22Rv1 (cell line): ENCODE measurements at regions not wholly inside any gene's neighbourhood (a gene's known extent, or its start where the extent isn't known, plus 50 kb on each side); places are given as distances from the start of the nearest gene placed in this dataset.

Experiments used
- H3K27ac ChIP-seq: fragments of 450-650 bp; 2 replicates; pipeline ENCODE4 v1.5.1; 2017
- CTCF ChIP-seq: fragments of 450-650 bp; IDR thresholded peaks from 2 replicates; pipeline ENCODE4 v1.5.1; 2017; ENCODE audit warnings: mild to moderate bottlenecking
- ZFX ChIP-seq: fragments of 450-650 bp; IDR thresholded peaks from 2 replicates; pipeline ENCODE4 v1.6.1; 2017; ENCODE audit warnings: antibody characterized with exemption, borderline replicate concordance

GRCh38 chr12:97177481-97177880, 270.4 kb downstream of the NEDD1 start:
- no peak overlapping the region for H3K27ac ChIP-seq
- TF ChIP-seq ZFX: no peak
- TF ChIP-seq CTCF: no peak

GRCh38 chr12:97181571-97182265, 274.7 kb downstream of the NEDD1 start:
- TF ChIP-seq ZFX (no peak), CTCF (no peak)
- no peak overlapping the region for H3K27ac ChIP-seq

DNA sequence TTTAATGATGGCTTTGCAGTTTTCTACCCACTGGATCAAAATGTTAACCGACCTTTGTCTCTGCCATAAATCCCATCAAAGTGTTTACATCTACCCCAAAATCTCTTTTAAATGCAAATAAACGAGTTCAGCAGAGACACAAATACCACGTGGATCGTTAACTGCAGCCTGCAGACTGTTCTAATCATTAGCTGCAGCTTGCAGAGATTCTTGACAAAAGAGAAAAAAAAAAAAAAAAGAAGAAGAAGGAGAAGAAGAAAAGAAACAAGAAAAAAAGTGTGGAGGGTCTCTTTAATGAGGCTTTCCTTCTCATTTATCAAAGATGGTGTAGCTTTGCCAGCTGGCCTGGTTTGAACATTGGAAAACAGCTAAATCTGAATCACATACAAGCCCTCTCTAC, 275.7 kb downstream of the NEDD1 start:
- H3K27ac ChIP-seq: no peak overlapping the region
- TF ChIP-seq CTCF (no peak), ZFX (no peak)

GRCh38 chr12:97184127-97184773, 277.2 kb downstream of the NEDD1 start:
- no peak overlapping the region for H3K27ac ChIP-seq
- TF ChIP-seq ZFX (no peak), CTCF (no peak)

GRCh38 chr12:97185567-97185966, 277.0 kb upstream of the RMST start:
- no peak overlapping the region for H3K27ac ChIP-seq
- TF ChIP-seq CTCF (no peak), ZFX (no peak)

DNA sequence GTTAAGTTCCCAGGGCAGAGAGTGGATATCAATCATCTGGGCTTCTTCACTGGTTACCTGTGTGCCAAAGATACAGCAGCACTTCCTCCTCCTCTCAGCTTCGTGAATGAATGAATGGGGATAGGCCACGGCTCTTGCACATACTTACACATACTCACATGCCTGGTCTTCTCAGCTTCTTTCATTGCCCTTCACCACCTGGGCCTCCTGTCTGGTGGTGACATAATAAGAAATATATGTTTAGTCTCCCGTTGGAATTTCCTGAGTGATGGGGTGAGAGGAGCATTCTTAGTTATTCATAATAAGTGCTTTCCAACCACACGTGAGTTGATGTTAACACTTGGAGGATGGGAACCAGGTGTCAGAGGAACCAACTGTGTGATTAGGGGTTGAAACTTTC, 268.1 kb upstream of the RMST start:
- TF ChIP-seq CTCF: no peak
- TF ChIP-seq ZFX: no peak
- no peak overlapping the region for H3K27ac ChIP-seq

GRCh38 chr12:97200181-97200580, 262.4 kb upstream of the RMST start:
- no peak overlapping the region for H3K27ac ChIP-seq
- TF ChIP-seq ZFX (no peak), CTCF (no peak)
